GM19372 (cell line): ENCODE measurements at regions not wholly inside any gene's neighbourhood (a gene's known extent, or its start where the extent isn't known, plus 50 kb on each side); places are given as distances from the start of the nearest gene placed in this dataset.
"Not testable (repeated sequence)": the region's sequence is repeated elsewhere in the genome, so short reads cannot be mapped to it uniquely, and the experiment has no call there.

Source experiments
- ATAC-seq: cut with Tn5 transposase; IDR thresholded peaks from one replicate; pipeline ENCODE4 v1.9.1; 2021; ENCODE audit warnings: mild to moderate bottlenecking, low read depth, moderate library complexity; ENCODE audit not compliant: unreplicated experiment

DNA sequence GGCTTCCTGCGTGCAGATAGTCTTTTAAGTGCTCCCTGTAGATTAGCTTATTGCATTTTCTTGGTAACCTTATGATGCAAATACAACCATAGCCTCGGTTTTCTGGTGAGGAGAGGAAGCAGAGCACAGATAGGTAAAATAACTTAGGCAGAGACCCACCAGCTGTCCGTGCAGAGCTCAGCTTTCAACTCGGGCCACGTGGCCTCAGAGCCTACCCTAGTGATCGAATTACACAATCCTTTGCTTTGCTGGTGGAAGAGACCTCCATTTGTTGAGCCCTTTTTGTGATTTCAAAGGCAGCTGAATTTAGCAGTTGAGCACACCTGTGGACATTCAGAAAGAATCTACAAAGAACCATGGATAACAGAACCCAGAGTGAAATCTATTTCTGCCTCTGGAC, 220.1 kb downstream of the ATP6V0E2 start:
- ATAC-seq = not testable (repeated sequence)

- ATAC-seq = not testable (repeated sequence)
Observed at GRCh38 chr7:150096213-150096994, 222.6 kb downstream of the ATP6V0E2 start.

DNA sequence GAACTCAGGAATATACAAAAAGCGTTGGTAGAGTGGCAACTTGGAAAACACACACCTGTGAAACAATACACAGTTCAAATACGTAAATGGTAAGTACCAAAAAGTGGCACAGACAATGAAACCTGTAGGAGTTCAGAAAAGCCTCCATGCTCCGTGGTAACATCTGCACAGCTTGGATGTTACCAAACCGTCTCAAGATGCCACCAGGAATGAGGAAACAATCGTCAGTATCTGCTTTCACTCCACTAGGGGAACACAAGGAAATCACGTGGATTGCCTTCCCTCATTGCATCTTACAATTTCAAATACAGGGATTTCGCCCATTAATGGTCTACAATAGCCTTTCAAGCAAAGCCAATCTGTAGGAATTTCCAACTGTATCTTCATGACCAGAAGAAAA, 224.6 kb upstream of the LRRC61 start:
- not testable (repeated sequence) for ATAC-seq

DNA sequence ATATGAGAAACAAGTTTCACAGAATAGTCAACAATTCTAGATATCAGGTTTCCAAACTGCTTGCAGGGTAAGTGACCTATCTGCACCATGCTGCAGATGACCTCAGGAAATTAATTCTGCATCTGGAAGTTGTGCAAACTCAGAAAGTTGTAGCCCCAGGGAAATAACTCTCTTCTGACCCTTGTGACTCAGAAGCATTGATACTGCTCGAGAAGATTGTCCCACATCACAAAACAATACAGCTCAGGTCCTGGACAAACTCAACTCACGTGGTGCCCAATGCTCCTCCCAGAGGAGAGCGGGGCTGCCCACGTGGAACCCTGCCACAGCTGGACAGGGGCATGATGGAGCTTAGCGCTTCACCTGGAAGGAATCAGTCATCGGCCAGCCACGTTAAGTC, 221.9 kb upstream of the LRRC61 start:
- not testable (repeated sequence) for ATAC-seq

DNA sequence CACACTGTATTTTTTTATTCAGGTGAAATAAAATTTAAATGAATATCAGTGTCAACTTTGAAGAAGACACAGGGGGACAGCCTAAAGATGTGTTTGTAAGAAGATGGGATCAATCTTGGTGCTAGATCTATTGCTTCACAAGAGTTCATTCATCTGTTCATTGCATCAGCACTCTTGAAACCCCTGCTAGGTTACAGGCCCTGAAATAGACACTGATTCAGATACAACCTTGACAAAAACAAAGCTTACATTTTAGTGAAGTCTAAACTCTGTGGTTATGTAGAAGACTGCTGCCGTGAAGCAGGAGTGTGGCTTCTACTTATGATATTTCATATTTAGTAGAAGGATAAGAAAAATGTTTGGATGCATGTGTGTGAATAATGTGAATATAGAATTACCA, 215.9 kb upstream of the LRRC61 start:
- not testable (repeated sequence) for ATAC-seq

- ATAC-seq = not testable (repeated sequence)
Observed at GRCh38 chr7:150110375-150110820, 212.8 kb upstream of the LRRC61 start.

DNA sequence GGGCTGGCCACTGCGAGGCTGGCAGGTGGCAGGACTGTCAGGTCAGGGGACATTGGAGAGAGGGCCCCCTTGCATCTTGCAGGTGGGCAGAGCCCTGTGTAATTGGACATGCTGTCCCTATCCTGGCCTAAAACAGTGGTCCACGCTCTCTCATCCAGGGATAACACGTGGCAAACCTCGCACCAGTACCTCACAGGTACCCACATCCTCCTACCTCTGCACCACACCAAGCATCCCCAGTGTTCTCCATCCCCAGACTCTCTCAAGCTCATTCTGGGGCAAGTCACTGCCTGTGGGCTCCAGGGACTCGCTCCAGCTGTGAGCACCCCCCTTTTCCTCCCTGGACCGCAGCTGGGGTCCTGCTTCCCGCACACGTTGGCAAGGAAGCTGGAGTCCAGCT, 212.3 kb upstream of the LRRC61 start:
- ATAC-seq = not testable (repeated sequence)

GRCh38 chr7:150111373-150112139, 211.6 kb upstream of the LRRC61 start:
- not testable (repeated sequence) for ATAC-seq

- ATAC-seq = not testable (repeated sequence)
Observed at GRCh38 chr7:150113301-150113700, 209.9 kb upstream of the LRRC61 start.

- ATAC-seq = not testable (repeated sequence)
Observed at GRCh38 chr7:150114591-150114990, 208.6 kb upstream of the LRRC61 start.

DNA sequence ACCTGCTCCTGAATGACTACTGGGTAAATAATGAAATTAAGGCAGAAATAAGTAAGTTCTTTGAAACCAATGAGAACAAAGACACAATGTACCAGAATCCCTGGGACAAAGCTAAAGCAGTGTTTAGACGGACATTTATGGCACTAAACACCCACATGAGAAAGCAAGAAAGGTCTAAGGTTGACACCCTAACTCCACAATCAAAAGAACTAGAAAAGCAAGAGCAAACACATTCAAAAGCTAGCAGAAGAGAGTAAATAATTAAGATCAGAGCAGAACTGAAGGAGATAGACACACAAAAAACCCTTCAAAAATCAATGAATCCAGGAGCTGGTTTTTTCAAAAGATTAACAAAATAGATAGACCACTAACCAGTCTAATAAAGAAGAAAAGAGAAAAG, 203.2 kb upstream of the LRRC61 start:
- not testable (repeated sequence) for ATAC-seq

GRCh38 chr7:150125831-150126230, 197.3 kb upstream of the LRRC61 start:
- ATAC-seq = not testable (repeated sequence)

GRCh38 chr7:150134451-150134850, 188.7 kb upstream of the LRRC61 start:
- ATAC-seq = not testable (repeated sequence)

DNA sequence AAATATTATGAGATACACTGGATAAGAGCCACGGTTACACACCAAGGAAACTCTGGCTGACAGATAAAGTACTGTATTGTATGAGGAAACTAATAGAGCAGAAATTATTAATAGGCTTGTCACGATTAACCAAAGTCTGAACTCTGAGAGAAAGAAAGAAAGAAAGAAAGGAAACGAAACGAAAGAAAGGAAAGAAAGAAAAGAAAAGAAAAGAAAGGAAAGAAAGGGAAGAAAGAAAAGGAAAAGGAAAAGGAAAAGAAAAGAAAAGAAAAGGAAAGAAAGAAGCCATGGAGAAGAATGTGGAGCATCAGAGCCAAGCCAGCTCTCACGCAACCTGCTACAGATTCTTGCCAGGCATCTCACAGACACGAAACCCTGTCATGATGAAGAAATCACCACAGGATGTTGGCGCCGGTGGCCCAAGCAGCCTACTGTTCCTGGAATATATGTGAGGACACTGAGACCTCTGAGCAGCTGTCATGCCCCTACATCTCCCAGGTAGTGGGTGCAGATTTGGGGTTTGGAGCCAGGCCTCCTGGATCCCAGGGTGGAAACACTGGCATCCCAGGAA, 187.4 kb upstream of the LRRC61 start:
- not testable (repeated sequence) for ATAC-seq

GRCh38 chr7:150139840-150140239, 183.3 kb upstream of the LRRC61 start:
- not testable (repeated sequence) for ATAC-seq

DNA sequence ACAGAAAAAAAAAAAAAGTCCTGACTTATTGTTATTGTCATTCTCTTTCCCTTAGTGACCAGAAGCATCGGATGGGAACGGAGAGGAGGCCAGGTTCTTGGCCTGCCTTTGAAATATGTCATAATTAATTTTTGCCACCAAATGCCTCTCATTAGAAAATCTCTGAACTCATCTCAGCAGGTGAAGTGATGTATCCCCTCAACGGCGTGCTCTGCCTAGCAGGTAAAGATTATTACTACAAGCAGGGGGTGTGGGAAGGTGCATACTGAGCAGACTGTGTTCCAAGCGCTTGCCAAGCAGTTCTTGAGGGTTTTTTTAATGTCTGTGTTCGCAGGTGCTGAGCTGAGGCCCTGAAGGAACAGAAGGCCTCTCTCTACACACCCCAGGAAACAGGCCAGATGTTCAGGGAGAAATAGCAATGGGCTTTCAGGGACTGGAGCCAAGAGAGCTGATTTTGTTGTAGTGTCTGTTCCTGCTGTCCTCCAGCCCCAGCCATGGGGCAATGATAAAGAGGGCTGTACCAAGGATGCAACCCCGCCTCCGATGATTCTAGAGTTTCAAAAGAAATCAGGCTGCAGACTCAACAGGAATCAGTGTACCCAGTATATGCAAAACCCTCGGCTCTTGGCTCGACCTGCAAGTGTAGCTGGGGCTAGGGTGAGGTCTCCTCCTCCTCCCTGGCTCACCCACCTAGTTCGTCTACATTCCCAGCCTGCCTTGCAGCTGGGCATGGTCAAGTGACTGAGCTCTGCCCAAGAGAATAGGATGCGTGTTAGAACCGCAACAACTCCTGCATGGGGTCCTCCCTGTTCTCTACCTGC, 181.4 kb upstream of the LRRC61 start:
- ATAC-seq = not testable (repeated sequence)

DNA sequence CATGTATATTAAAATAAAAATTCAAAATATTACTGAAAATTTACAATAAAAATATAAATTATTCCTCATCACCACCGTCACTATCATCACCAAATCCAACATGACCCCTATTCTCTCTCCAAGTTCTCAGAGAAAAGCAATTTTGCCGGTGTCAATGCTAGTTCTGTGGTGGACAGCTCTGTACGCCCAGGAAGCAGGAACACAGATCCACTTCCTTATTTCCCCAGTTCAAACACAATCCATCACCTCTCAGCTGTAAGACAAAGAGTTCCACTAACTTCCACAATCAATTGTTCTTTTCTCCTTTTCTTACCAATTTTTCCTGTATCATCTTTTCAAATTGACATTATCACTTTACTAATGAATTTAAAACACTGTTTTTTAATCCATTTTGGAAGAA, 177.0 kb upstream of the LRRC61 start:
- ATAC-seq = not testable (repeated sequence)

- not testable (repeated sequence) for ATAC-seq
Observed at GRCh38 chr7:150147524-150147923, 175.6 kb upstream of the LRRC61 start.

DNA sequence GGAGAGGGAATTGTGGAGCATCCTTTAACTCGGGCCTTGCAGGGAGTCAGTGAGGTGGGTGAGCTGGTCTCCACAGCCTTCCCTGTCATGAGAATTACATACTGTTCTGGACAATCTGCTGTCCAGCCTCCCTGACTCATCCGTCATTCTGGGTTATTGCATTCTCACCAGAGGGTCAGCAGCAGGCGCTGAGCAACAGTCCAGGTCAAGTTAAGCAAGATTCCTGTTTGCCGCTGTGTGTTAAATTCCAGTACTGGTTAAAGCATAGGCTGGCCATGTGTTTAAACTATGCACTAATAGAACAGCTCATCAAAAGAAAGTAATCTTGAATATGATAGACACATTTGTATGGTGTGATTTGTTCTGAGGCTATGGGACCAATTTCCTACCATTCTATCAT, 167.1 kb upstream of the LRRC61 start:
- not testable (repeated sequence) for ATAC-seq

DNA sequence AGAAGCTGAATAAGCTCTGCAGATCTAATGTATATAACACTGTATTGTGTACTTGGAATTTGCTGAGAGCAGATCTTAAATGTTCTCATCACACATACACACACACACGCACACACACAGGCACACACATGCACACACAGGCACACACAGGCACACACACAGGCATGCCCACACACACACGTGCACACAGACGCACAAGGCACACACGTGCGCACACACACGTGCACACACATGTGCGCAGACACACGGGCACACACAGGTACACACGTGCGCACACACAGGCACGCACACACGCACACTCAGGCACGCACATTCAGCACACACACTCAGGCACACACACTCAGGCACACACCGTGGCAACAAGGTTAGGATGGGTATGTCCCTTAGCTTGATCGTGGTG, 164.5 kb upstream of the LRRC61 start:
- ATAC-seq = not testable (repeated sequence)
